C4-2B (cell line): ENCODE measurements at regions not wholly inside any gene's neighbourhood (a gene's known extent, or its start where the extent isn't known, plus 50 kb on each side); places are given as distances from the start of the nearest gene placed in this dataset.

Experiments
- CTCF ChIP-seq: fragments of 450-650 bp; conservative IDR thresholded peaks from 2 replicates; pipeline ENCODE4 v1.5.1; 2017; ENCODE audit warnings: mild to moderate bottlenecking
- ZFX ChIP-seq: fragments of 450-650 bp; IDR thresholded peaks from 2 replicates; pipeline ENCODE4 v1.6.1; 2017

GRCh38 chr1:94317790-94318188 lies 80.4 kb upstream of the ARHGAP29 start:
- TF ChIP-seq CTCF (no peak), ZFX (no peak)
